H1 (cell line): ENCODE measurements at regions not wholly inside any gene's neighbourhood (a gene's known extent, or its start where the extent isn't known, plus 50 kb on each side); places are given as distances from the start of the nearest gene placed in this dataset.

Experiments used
- CHD1 ChIP-seq: IDR thresholded peaks from 2 replicates; pipeline ENCODE4 v1.6.1; 2012; ENCODE audit warnings: low read depth, low read length, improper control_type of control experiment
- EZH2 ChIP-seq: fragments of 200-600 bp; sonication (generic); IDR thresholded peaks from 2 replicates; pipeline ENCODE4 v1.7.1; 2012; ENCODE audit warnings: low read depth, mild to moderate bottlenecking, moderate library complexity, low read length, inconsistent platforms; ENCODE audit not compliant: severe bottlenecking
- GTF2F1 ChIP-seq: IDR thresholded peaks from 2 replicates; pipeline ENCODE4 v1.6.1; 2012; ENCODE audit warnings: low read depth, low read length, improper control_type of control experiment, borderline replicate concordance
- HDAC2 ChIP-seq, 2 experiments: fragments of 300-600 bp in 1 of 2; sonication (generic) in 1 of 2; IDR thresholded peaks; 2 replicates each; pipeline ENCODE4 v1.6.1; 2011 to 2012; ENCODE audit warnings: low read depth in 2 of 2, low read length in 2 of 2, mild to moderate bottlenecking in 2 of 2, moderate library complexity in 2 of 2, borderline replicate concordance in 1 of 2, inconsistent platforms in 1 of 2
- KDM1A ChIP-seq: fragments of 200-600, 300-600 bp; sonication (generic); IDR thresholded peaks from 2 replicates; pipeline ENCODE4 v1.7.1; 2016; ENCODE audit warnings: mild to moderate bottlenecking, low read length, borderline replicate concordance
- POLR2AphosphoS5 ChIP-seq: IDR thresholded peaks from 2 replicates; pipeline ENCODE4 v1.6.1; 2011; ENCODE audit warnings: low read depth, low read length
- RFX5 ChIP-seq: IDR thresholded peaks from 2 replicates; pipeline ENCODE4 v1.6.1; 2011; ENCODE audit warnings: low read depth, low read length, improper control_type of control experiment, borderline replicate concordance
- SIN3A ChIP-seq, 2 experiments: IDR thresholded peaks in 1 of 2; conservative IDR thresholded peaks in 1 of 2; 2 replicates each; pipeline ENCODE4 v1.6.1; 2011 to 2012; ENCODE audit warnings: low read length in 2 of 2, improper control_type of control experiment in 1 of 2, low read depth in 1 of 2, mild to moderate bottlenecking in 1 of 2
- TF ChIP-seq, protein P1 (sequence below), 3 experiments: IDR thresholded peaks; 1 replicate in 2 of 3; 2 replicates in 1 of 3; pipeline versions ENCODE4 v1.5.1 to v1.6.1; 2011; ENCODE audit warnings: low read length in 3 of 3, mild to moderate bottlenecking in 3 of 3, inconsistent platforms in 2 of 3, low read depth in 1 of 3, moderate library complexity in 1 of 3; ENCODE audit not compliant: insufficient read depth in 1 of 3; ENCODE audit errors: control extremely low read depth in 1 of 3
- TF ChIP-seq, protein P2 (sequence below): fragments of 300-600 bp; sonication (generic); IDR thresholded peaks from 2 replicates; pipeline ENCODE4 v1.7.1; 2012; ENCODE audit warnings: low read length, moderate library complexity, mild to moderate bottlenecking, inconsistent platforms; ENCODE audit not compliant: insufficient replicate concordance

DNA sequence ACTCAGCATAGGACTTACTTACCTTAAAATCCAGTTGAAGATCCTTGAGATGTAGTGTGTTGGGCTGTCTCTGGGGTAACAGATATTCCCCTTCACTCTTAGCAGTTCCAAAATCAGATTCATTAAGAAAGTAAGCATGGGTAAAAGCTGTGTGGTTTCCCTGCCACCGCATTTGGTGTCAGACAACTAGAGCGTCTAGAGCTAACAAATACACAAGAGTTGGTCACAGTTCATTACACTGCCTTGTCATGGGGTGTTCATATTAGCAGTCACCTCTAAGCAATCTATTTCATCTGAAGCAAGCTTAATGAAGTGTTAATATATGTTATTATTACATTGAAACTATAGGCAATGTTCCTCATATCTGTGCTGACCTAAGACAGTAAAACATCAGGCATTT, 342.8 kb downstream of the PPARGC1A start:
- TF ChIP-seq, protein P1, sequence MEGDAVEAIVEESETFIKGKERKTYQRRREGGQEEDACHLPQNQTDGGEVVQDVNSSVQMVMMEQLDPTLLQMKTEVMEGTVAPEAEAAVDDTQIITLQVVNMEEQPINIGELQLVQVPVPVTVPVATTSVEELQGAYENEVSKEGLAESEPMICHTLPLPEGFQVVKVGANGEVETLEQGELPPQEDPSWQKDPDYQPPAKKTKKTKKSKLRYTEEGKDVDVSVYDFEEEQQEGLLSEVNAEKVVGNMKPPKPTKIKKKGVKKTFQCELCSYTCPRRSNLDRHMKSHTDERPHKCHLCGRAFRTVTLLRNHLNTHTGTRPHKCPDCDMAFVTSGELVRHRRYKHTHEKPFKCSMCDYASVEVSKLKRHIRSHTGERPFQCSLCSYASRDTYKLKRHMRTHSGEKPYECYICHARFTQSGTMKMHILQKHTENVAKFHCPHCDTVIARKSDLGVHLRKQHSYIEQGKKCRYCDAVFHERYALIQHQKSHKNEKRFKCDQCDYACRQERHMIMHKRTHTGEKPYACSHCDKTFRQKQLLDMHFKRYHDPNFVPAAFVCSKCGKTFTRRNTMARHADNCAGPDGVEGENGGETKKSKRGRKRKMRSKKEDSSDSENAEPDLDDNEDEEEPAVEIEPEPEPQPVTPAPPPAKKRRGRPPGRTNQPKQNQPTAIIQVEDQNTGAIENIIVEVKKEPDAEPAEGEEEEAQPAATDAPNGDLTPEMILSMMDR (IDR thresholded peaks at IDR 0.05; ENCODE audit: control extremely low read depth in 1 of 3, insufficient read depth in 1 of 3, low read depth in 1 of 3, low read length in 3 of 3) = no peak
- TF ChIP-seq CHD1 (no peak), POLR2AphosphoS5 (no peak), HDAC2 (IDR thresholded peaks at IDR 0.05; ENCODE audit: borderline replicate concordance in 1 of 2, low read depth in 2 of 2, low read length in 2 of 2) (no peak), KDM1A (no peak), EZH2 (no peak), SIN3A (conservative IDR thresholded peaks at IDR 0.05 in 1 of 2, IDR thresholded peaks at IDR 0.05 in 1 of 2; ENCODE audit: low read depth in 1 of 2, low read length in 2 of 2) (no peak), RFX5 (no peak), GTF2F1 (no peak)
- TF ChIP-seq, protein P2, sequence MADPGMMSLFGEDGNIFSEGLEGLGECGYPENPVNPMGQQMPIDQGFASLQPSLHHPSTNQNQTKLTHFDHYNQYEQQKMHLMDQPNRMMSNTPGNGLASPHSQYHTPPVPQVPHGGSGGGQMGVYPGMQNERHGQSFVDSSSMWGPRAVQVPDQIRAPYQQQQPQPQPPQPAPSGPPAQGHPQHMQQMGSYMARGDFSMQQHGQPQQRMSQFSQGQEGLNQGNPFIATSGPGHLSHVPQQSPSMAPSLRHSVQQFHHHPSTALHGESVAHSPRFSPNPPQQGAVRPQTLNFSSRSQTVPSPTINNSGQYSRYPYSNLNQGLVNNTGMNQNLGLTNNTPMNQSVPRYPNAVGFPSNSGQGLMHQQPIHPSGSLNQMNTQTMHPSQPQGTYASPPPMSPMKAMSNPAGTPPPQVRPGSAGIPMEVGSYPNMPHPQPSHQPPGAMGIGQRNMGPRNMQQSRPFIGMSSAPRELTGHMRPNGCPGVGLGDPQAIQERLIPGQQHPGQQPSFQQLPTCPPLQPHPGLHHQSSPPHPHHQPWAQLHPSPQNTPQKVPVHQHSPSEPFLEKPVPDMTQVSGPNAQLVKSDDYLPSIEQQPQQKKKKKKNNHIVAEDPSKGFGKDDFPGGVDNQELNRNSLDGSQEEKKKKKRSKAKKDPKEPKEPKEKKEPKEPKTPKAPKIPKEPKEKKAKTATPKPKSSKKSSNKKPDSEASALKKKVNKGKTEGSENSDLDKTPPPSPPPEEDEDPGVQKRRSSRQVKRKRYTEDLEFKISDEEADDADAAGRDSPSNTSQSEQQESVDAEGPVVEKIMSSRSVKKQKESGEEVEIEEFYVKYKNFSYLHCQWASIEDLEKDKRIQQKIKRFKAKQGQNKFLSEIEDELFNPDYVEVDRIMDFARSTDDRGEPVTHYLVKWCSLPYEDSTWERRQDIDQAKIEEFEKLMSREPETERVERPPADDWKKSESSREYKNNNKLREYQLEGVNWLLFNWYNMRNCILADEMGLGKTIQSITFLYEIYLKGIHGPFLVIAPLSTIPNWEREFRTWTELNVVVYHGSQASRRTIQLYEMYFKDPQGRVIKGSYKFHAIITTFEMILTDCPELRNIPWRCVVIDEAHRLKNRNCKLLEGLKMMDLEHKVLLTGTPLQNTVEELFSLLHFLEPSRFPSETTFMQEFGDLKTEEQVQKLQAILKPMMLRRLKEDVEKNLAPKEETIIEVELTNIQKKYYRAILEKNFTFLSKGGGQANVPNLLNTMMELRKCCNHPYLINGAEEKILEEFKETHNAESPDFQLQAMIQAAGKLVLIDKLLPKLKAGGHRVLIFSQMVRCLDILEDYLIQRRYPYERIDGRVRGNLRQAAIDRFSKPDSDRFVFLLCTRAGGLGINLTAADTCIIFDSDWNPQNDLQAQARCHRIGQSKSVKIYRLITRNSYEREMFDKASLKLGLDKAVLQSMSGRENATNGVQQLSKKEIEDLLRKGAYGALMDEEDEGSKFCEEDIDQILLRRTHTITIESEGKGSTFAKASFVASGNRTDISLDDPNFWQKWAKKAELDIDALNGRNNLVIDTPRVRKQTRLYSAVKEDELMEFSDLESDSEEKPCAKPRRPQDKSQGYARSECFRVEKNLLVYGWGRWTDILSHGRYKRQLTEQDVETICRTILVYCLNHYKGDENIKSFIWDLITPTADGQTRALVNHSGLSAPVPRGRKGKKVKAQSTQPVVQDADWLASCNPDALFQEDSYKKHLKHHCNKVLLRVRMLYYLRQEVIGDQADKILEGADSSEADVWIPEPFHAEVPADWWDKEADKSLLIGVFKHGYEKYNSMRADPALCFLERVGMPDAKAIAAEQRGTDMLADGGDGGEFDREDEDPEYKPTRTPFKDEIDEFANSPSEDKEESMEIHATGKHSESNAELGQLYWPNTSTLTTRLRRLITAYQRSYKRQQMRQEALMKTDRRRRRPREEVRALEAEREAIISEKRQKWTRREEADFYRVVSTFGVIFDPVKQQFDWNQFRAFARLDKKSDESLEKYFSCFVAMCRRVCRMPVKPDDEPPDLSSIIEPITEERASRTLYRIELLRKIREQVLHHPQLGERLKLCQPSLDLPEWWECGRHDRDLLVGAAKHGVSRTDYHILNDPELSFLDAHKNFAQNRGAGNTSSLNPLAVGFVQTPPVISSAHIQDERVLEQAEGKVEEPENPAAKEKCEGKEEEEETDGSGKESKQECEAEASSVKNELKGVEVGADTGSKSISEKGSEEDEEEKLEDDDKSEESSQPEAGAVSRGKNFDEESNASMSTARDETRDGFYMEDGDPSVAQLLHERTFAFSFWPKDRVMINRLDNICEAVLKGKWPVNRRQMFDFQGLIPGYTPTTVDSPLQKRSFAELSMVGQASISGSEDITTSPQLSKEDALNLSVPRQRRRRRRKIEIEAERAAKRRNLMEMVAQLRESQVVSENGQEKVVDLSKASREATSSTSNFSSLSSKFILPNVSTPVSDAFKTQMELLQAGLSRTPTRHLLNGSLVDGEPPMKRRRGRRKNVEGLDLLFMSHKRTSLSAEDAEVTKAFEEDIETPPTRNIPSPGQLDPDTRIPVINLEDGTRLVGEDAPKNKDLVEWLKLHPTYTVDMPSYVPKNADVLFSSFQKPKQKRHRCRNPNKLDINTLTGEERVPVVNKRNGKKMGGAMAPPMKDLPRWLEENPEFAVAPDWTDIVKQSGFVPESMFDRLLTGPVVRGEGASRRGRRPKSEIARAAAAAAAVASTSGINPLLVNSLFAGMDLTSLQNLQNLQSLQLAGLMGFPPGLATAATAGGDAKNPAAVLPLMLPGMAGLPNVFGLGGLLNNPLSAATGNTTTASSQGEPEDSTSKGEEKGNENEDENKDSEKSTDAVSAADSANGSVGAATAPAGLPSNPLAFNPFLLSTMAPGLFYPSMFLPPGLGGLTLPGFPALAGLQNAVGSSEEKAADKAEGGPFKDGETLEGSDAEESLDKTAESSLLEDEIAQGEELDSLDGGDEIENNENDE = no peak
